ENCODE measurements at regions not wholly inside any gene's neighbourhood (a gene's known extent, or its start where the extent isn't known, plus 50 kb on each side); places are given as distances from the start of the nearest gene placed in this dataset.

DNA sequence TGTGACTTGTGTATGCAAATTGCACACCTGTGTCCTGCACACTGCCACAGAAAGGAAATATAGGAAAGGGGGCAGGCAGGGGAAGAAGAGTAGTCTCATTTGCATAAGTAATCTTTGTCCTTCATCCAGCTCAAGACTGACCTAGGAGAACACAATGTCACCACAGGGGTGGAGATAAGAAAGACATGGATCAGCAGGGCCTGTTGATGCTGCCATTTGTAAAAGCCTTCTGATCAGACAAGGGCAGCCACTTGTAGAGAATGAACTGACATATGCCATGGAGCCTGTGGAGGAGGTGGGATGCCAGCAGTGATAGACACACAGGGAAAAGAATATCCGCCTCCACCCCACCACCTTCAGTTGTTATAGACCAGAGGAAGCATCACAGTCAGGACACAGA, 528.9 kb downstream of the HTR7 start:
- TF ChIP-seq, protein P1, sequence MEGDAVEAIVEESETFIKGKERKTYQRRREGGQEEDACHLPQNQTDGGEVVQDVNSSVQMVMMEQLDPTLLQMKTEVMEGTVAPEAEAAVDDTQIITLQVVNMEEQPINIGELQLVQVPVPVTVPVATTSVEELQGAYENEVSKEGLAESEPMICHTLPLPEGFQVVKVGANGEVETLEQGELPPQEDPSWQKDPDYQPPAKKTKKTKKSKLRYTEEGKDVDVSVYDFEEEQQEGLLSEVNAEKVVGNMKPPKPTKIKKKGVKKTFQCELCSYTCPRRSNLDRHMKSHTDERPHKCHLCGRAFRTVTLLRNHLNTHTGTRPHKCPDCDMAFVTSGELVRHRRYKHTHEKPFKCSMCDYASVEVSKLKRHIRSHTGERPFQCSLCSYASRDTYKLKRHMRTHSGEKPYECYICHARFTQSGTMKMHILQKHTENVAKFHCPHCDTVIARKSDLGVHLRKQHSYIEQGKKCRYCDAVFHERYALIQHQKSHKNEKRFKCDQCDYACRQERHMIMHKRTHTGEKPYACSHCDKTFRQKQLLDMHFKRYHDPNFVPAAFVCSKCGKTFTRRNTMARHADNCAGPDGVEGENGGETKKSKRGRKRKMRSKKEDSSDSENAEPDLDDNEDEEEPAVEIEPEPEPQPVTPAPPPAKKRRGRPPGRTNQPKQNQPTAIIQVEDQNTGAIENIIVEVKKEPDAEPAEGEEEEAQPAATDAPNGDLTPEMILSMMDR (optimal IDR thresholded peaks at IDR 0.05 in 1 of 3, IDR thresholded peaks at IDR 0.05 in 1 of 3, conservative IDR thresholded peaks at IDR 0.05 in 1 of 3; ENCODE audit: extremely low read depth in 1 of 3, insufficient read depth in 2 of 3, low read length in 3 of 3), result no peak
- TF ChIP-seq EZH2 (IDR thresholded peaks at IDR 0.05; ENCODE audit: low read length), result no peak
